ENCODE measurements at regions not wholly inside any gene's neighbourhood (a gene's known extent, or its start where the extent isn't known, plus 50 kb on each side); places are given as distances from the start of the nearest gene placed in this dataset.
"Not testable (repeated sequence)": the region's sequence is repeated elsewhere in the genome, so short reads cannot be mapped to it uniquely, and the experiment has no call there.

DNA sequence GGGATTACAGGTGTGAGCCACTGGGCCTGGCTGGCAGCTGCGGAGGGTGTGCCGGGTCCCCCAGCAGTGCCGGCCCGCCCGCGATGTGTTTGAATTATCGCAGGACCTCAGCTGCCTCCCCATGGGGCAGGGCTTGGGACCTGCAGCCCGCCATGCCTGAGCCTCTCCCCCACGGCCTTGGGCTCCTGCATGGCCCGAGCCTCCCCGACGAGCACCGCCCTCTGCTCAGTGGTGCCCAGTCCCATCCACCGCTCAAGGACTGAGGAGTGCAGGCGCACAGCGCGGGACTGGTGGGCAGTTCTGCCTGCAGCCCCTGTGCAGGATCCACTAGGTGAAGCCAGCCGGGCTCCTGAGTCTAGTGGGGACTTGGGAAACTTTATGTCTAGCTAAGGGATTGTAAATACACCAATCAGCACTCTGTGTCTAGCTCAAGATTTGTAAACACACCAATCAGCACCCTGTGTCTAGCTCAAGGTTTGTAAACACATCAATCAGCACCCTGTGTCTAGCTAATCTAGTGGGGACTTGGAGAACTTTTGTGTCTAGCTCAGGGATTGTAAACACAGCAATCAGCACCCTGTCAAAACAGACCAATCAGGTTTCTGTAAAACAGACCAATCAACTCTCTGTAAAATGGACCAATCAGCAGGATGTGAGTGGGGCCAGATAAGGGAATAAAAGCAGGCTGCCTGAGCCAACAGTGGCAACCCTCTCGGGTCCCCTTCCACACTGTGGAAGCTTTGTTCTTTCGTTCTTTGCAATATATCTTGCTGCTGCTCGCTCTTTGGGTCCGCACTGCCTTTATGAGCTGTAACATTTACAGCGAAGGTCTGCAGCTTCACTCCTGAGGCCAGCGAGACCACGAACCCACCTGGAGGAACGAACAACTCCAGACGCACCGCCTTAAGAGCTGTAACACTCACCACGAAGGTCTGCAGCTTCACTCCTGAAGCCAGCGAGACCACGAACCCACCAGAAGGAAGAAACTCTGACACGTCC is 287.8 kb downstream of the ALG10 start:
- H3K9me3 Mint-ChIP-seq (ENCODE audit: low read depth), result peaks cover 28% of the 10 kb centered on the region

DNA sequence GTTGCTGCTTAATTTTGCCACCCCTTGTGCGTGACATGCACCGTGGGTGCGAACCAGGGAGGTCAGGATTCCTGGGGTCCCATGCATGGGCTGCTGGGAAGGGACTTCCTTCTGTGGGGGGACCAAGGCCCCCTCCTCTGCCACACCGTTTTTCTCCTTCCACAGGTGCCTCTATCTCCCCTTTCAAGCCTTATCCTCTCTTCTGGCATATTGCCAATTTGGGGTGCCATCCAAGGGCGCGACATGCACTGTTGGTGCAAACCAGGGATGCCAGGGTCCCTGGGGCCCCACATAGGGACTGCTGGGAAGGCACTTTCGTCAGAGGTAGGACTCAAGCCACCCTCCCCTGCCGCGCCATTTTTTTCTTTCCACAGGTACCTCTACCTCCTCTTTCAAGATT is 289.0 kb downstream of the ALG10 start:
- Mint-ChIP-seq H3K27ac (no peak overlapping the region), H3K4me1 (ENCODE audit: low read depth) (no peaks in the 10 kb centered on the region), H3K9me3 (ENCODE audit: low read depth) (peaks cover 24% of the 10 kb centered on the region), H3K36me3 (no peaks in the 10 kb centered on the region), H3K27me3 (no peaks in the 10 kb centered on the region), H3K4me3 (no peak overlapping the region)

More for the DNA sequence above, 287.8 kb downstream of the ALG10 start:
- not testable (repeated sequence) for H3K36me3 Mint-ChIP-seq; H3K4me3 Mint-ChIP-seq; H3K27ac Mint-ChIP-seq; H3K4me1 Mint-ChIP-seq (ENCODE audit: low read depth); H3K27me3 Mint-ChIP-seq

DNA sequence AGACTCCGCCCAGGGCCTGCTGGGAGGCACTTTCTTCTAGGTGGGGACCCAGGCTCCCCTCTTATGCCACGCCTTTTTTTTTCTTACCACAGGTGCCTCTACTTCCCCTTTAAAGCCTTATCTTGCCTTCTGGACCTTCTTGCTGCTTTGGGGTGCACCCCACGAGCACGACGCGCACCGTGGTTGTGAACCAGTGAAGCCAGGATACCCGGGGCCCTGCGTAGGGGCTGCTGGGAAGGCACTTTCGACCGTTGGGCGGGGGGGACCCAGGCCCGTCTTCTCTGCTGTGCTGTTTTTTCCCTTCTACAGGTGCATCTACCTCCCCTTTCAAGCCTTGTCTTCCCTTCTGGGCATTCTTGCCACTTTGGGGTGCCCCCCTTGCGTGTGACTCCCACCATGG is 305.4 kb downstream of the ALG10 start:
- H3K4me1 Mint-ChIP-seq (ENCODE audit: low read depth), result no peaks in the 10 kb centered on the region
- no peak overlapping the region for H3K4me3 Mint-ChIP-seq
- no peaks in the 10 kb centered on the region for H3K36me3 Mint-ChIP-seq
- H3K9me3 Mint-ChIP-seq (ENCODE audit: low read depth), result peaks cover 10% of the 10 kb centered on the region
- H3K27me3 Mint-ChIP-seq, result peaks cover 1% of the 10 kb centered on the region
- H3K27ac Mint-ChIP-seq, result no peak overlapping the region

DNA sequence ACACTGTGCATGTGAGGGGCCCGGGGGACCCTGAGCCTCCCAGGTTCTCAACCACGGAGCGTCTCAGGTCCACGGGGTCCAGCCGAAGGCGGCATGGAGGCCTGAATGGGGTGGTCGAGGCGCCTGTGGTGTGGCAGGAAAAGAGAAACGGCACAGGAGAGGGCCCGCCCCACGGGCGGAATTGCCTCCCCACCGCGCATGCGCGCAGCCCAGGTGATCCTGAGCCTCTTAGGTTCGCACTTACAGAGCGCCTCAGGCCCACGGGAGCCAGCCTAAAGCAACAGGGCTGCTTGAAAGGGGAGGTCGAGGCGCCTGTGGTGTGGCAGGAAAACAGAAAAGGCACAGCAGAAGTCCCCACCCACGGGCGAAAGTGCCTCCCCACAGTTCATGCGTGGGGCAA is 311.0 kb downstream of the ALG10 start:
- peaks cover 3% of the 10 kb centered on the region for H3K27me3 Mint-ChIP-seq
- no peak overlapping the region for H3K27ac Mint-ChIP-seq
- H3K4me1 Mint-ChIP-seq (ENCODE audit: low read depth), result no peaks in the 10 kb centered on the region
- no peaks in the 10 kb centered on the region for H3K9me3 Mint-ChIP-seq (ENCODE audit: low read depth)
- no peaks in the 10 kb centered on the region for H3K36me3 Mint-ChIP-seq
- H3K4me3 Mint-ChIP-seq, result no peak overlapping the region

DNA sequence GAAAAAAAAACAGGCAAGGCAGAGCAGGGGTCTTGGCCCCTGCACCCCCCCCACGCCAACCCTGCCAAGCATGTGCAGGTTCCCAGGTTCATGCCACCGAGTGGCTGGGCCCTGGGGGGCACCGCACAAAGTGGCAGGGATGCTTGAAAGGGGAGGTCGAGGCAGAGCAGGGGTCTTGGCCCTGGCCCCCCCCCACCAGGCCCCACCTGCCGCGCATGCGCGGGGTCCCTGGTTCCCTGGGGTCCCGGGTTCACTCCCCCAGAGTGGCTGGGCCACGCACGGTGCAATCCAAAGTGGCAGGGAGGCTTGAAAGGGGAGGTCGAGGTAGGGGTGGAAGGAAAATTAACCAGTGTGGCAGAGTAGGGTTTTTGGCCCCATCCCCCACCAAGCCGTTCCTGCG is 312.2 kb downstream of the ALG10 start:
- Mint-ChIP-seq H3K36me3 (no peaks in the 10 kb centered on the region), H3K9me3 (ENCODE audit: low read depth) (no peaks in the 10 kb centered on the region), H3K4me3 (no peak overlapping the region), H3K27ac (no peak overlapping the region), H3K27me3 (peaks cover 3% of the 10 kb centered on the region), H3K4me1 (ENCODE audit: low read depth) (no peaks in the 10 kb centered on the region)

DNA sequence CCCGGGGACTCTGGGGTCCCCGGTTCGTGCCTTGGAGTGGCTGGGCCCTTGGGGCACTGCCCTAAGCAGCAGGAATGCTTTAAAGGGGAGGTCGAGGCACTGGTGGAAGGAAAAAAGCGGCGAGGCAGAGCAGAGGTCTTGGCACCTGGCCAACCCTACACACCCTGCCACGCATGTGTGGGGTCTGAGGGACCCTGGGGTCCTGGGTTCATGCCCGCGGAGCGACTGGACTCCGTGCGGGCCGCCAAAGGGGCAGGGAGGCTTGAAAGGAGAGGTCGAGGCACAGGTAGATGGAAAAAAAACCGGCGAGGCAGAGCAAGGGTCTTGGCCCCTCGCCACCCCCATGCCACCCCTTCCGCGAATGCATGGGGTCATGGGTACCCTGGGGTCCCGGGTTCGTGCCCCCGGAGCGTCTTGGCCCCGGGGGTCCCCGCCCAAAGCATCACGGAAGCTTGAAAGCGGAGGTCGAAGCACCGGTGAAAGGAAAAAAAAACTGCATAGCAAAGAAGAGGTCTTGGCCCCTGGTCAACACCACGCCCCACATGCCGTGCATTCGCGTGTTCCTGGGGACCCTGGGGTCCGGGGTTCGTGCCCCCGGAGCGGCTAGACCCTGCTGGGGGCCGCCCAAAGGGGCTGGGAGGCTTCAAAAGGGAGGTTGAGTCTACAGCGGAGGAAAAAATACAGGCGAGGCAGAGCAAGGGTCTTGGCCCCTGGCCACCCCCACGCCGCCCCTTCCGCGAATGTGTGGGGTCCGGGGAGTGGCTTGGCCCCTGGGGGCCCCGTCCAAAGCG is 312.9 kb downstream of the ALG10 start:
- Mint-ChIP-seq H3K36me3 (no peaks in the 10 kb centered on the region), H3K9me3 (ENCODE audit: low read depth) (no peaks in the 10 kb centered on the region)

DNA sequence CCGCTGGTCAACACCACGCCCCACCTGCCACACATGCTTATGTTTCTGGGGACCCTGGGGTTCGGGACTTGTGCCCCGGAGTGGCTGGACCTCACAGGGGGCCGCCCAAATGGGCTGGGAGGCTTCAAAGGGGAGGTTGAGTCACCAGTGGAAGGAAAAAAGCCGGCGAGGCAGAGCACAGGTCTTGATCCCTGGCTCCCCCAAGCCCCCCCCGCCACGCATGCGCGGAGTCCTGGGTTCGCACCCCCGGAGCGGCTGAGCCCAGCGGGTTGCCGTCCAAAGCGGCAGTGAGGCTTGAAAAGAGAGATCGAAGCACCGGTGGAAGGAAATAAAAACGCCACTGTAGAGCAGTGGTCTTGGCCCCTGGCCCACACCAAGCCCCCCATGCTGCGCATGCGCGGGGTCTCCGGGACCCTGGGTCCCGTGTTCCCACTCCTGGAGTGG is 313.5 kb downstream of the ALG10 start:
- Mint-ChIP-seq H3K9me3 (ENCODE audit: low read depth) (no peaks in the 10 kb centered on the region), H3K4me3 (no peak overlapping the region), H3K27me3 (peaks cover 3% of the 10 kb centered on the region), H3K27ac (no peak overlapping the region), H3K36me3 (no peaks in the 10 kb centered on the region), H3K4me1 (ENCODE audit: low read depth) (no peaks in the 10 kb centered on the region)

More for the DNA sequence above, 312.9 kb downstream of the ALG10 start:
- Mint-ChIP-seq H3K4me1 (ENCODE audit: low read depth) (no peaks in the 10 kb centered on the region), H3K4me3 (no peak overlapping the region), H3K27me3 (peaks cover 3% of the 10 kb centered on the region), H3K27ac (no peak overlapping the region)

DNA sequence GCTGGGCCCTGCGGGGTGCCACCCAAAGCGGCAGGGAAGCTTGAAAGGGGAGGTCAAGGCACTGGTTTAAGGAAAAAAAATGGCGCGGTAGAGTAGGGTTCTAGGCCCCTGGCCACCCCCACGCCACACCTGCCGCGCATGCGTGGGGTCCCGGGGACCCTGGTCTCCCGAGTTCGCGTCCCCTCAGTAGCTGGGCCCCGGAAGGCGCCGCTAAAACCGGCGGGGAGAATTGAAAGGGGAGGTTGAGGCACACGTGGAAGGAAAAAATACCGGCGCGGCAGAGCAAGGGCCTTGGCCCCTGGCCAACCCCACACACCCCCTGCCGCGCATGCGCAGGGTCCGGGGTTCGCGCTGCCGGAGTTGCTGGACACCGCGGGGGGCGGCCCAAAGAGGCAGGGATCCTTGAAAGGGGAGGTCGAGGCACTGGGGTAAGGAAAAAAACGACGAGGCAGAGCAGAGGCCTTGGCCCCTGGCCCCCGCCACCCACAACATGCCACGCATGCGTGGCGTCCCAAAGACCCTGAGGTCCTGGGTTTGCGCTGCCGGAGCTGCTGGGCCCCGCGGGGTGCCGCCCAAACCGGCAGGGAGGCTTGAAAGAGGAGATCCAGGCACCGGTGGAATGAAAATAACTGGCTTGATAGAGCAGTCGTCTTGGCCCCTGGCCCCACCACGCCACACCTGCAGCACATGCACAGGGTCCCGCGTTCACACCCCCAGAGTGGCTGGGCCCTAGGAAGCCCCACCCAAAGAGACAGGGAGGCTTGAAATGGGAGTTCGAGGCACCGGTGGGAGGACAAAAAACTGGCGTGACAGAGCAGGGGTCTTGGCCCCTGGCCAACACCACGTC is 314.5 kb downstream of the ALG10 start:
- H3K27ac Mint-ChIP-seq, result no peak overlapping the region
- no peaks in the 10 kb centered on the region for H3K36me3 Mint-ChIP-seq
- H3K27me3 Mint-ChIP-seq, result peaks cover 3% of the 10 kb centered on the region
- H3K4me3 Mint-ChIP-seq, result no peak overlapping the region
- H3K9me3 Mint-ChIP-seq (ENCODE audit: low read depth), result no peaks in the 10 kb centered on the region
- H3K4me1 Mint-ChIP-seq (ENCODE audit: low read depth), result no peaks in the 10 kb centered on the region

DNA sequence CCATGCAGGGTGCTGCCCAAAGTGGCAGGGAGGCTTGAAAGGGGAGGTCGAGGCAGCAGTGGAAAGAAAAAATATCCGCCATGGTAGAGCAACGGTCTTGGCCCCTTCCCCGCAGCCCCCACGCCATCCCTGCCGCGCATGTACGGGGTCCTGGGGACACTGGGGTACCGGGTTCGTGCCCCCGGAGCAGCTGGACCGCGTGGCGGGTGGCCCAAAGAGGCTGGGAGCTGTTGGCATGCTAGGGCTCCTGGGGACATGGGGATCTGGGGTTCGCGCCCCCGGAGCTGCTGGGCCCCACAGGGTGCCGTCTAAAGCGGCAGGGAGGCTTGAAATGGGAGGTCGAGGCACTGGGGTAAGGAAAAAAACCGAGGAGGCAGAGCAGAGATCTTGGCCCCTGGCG is 316.5 kb downstream of the ALG10 start:
- no peaks in the 10 kb centered on the region for H3K36me3 Mint-ChIP-seq
- no peaks in the 10 kb centered on the region for H3K4me1 Mint-ChIP-seq (ENCODE audit: low read depth)
- no peaks in the 10 kb centered on the region for H3K9me3 Mint-ChIP-seq (ENCODE audit: low read depth)
- peaks cover 2% of the 10 kb centered on the region for H3K27me3 Mint-ChIP-seq
- H3K27ac Mint-ChIP-seq, result no peak overlapping the region
- no peak overlapping the region for H3K4me3 Mint-ChIP-seq

DNA sequence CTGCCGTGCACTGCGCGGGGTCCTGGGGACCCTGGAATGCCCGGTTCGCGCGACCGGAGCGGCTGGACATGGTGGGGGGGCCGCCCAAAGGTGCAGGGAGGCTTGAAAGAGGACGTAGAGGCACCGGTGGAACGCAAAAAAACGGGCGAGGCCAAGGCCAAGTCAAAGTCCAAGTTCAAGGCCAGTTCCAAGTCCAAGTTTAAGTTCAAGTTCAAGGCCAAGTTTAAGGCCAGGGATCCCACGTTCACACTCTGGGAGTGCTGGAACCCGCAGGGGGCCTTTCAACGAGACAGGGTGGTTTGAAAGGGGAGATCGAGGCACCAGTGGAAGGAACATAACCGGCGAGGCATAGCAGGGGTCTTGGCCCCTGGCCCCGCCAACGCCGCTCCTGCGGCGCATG is 317.6 kb downstream of the ALG10 start:
- Mint-ChIP-seq H3K27ac (no peak overlapping the region), H3K27me3 (peaks cover 2% of the 10 kb centered on the region), H3K36me3 (no peaks in the 10 kb centered on the region), H3K9me3 (ENCODE audit: low read depth) (no peaks in the 10 kb centered on the region), H3K4me1 (ENCODE audit: low read depth) (no peaks in the 10 kb centered on the region), H3K4me3 (no peak overlapping the region)

DNA sequence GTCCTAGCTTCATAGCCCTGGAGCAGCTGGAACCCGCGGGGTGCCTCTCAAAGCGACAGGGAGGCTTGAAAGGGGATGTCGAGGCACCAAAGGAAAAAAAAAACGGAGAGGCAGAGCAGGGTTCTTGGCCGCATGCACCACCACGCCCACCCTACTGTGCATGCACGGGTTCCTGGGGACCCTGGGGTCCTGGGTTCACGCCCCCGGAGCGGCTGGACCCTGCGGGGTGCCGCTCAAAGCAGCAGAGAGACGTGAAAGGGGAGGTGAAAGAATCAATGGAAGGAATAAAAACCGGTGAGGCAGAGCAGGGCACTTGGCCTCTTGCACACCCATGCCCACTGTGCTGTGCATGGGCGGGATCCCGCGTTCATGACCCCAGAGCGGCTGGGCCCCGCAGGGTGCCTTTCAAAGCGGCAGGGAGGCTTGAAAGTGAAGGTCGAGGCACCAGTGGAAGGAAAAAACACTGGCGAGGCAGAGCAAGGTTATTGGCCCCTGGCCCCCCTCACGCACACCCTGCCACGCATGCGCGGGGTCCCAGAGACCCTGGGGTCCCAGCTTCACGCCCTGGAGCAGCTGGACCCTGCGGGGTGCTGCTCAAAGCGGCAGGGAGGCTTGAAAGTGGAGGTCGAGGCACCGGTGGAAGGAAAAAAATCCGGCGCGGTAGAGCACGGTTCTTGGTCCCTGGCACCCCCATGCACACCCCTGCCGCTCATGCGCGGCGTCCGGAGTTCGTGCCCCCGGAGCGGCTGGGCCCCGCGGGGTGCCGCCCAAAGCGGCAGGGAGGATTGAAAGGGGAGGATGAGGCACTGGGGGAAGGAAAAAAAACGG is 318.5 kb downstream of the ALG10 start:
- H3K27ac Mint-ChIP-seq, result no peak overlapping the region
- H3K27me3 Mint-ChIP-seq, result peaks cover 2% of the 10 kb centered on the region
- H3K36me3 Mint-ChIP-seq, result no peaks in the 10 kb centered on the region
- H3K4me3 Mint-ChIP-seq, result no peak overlapping the region
- H3K9me3 Mint-ChIP-seq (ENCODE audit: low read depth), result no peaks in the 10 kb centered on the region
- no peaks in the 10 kb centered on the region for H3K4me1 Mint-ChIP-seq (ENCODE audit: low read depth)

DNA sequence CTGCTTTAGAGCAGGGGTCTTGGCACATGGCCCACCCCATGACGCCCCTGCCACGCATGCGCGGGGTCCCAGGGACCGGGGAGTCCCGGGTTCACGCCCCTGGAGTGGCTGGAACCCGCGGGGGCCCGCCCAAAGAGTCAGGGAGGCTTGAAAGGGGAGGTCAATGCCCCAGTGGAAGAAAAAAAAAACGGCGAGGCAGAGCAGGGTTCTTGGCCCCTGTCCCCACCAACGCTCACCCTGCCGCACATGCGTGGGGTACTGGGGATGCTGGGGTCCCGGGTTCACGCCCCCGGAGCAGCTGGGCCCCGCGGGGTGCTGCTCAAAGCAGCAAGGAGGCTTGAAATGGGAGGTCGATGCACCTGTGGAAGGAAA is 319.1 kb downstream of the ALG10 start:
- Mint-ChIP-seq H3K4me3 (no peak overlapping the region), H3K4me1 (ENCODE audit: low read depth) (no peaks in the 10 kb centered on the region), H3K27ac (no peak overlapping the region), H3K9me3 (ENCODE audit: low read depth) (no peaks in the 10 kb centered on the region), H3K27me3 (peaks cover 2% of the 10 kb centered on the region), H3K36me3 (no peaks in the 10 kb centered on the region)

DNA sequence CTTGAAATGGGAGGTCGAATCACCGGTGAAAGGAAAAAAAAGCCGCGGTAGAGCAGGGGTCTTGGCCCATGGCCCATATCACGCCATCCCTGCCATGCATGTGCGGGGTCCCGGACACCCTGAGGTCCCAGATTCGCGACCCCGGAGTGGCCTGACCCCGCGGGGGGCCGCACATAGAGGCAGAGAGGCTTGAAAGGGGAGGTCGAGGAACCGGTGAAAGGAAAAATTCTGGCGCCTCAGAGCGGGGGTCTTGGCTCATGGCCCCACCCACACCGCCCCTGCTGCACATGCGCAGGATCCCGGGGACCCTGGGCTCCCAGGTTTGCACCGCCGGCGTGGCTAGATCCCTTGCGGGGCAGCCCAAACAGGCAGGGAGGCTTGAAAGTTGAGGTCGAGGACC is 319.8 kb downstream of the ALG10 start:
- Mint-ChIP-seq H3K4me1 (ENCODE audit: low read depth) (no peaks in the 10 kb centered on the region), H3K36me3 (no peaks in the 10 kb centered on the region), H3K4me3 (no peak overlapping the region), H3K27me3 (peaks cover 2% of the 10 kb centered on the region), H3K9me3 (ENCODE audit: low read depth) (no peaks in the 10 kb centered on the region), H3K27ac (no peak overlapping the region)

DNA sequence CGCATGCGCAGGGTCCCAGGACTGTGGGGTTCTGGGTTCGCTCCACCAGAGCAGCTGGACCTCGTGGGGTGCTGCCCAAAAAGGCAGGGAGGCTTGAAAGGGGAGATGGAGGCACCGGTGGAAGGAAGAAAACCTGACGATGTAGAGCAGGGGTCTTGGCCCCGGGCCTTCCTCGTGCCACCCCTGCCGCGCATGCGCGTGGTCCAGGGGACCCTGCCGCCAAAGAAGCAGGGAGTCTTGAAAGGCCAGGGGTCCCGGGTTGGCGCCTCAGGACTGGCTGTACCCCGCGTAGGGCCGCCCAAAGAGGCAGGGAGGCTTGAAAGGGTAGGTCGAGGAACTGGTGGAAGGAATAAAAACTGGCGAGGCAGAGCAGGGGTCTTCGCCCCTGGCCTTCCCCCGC is 321.0 kb downstream of the ALG10 start:
- no peak overlapping the region for H3K4me3 Mint-ChIP-seq
- no peaks in the 10 kb centered on the region for H3K36me3 Mint-ChIP-seq
- no peaks in the 10 kb centered on the region for H3K4me1 Mint-ChIP-seq (ENCODE audit: low read depth)
- no peaks in the 10 kb centered on the region for H3K27me3 Mint-ChIP-seq
- H3K9me3 Mint-ChIP-seq (ENCODE audit: low read depth), result no peaks in the 10 kb centered on the region
- H3K27ac Mint-ChIP-seq, result no peak overlapping the region
